ENCODE measurements at regions not wholly inside any gene's neighbourhood (a gene's known extent, or its start where the extent isn't known, plus 50 kb on each side); places are given as distances from the start of the nearest gene placed in this dataset.

DNA sequence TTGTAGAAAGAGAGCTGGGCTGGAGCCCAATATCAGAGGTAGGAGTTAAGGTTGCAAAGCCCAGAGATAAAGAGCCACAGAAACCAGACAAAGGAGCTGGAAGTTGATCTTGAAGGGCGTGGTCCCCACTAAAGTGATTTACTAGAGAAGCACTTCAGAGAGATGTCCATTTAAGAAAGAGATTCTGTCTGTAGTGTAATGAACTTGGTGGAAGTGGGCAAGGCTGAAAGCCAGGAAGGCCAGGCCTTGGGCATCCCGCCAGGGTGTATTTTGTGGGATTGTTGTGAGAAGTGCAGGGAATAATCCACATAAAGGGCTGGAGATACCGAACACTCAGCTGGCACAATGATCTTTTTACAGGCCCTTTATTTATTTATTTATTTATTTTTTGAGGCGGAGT, 1398.8 kb downstream of the TBC1D22A start:
- Histone ChIP-seq H3K9me3 (ENCODE audit: control insufficient read depth, insufficient read depth, low read depth, low read length) (no peaks in the 10 kb centered on the region), H3K36me3 (ENCODE audit: control insufficient read depth in 2 of 2, insufficient read depth in 1 of 2, low read length in 2 of 2) (no peaks in the 10 kb centered on the region), H3K27ac (ENCODE audit: extremely low read depth, low read depth, low read length) (no peak overlapping the region), H3K4me1 (ENCODE audit: control insufficient read depth, insufficient read depth, low read length) (no peaks in the 10 kb centered on the region), H3K4me3 (ENCODE audit: low read depth, low read length) (no peak overlapping the region)
- POLR2A ChIA-PET = no interaction called here
- TF ChIP-seq ZNF707 (tag by site-specific recombination; IDR thresholded peaks at IDR 0.05) (no peak), ZNF585B (tag by site-specific recombination; IDR thresholded peaks at IDR 0.05) (no peak), KLF1 (tag by site-specific recombination; IDR thresholded peaks at IDR 0.05) (peak; percentile 33), KLF7 (tag by site-specific recombination; IDR thresholded peaks at IDR 0.05; ENCODE audit: borderline replicate concordance) (no peak)
- TF ChIP-seq, protein P1, sequence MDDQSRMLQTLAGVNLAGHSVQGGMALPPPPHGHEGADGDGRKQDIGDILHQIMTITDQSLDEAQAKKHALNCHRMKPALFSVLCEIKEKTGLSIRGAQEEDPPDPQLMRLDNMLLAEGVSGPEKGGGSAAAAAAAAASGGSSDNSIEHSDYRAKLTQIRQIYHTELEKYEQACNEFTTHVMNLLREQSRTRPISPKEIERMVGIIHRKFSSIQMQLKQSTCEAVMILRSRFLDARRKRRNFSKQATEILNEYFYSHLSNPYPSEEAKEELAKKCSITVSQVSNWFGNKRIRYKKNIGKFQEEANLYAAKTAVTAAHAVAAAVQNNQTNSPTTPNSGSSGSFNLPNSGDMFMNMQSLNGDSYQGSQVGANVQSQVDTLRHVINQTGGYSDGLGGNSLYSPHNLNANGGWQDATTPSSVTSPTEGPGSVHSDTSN (CRISPR knock-in tag; IDR thresholded peaks at IDR 0.05) = no peak
- TF ChIP-seq, protein P2, sequence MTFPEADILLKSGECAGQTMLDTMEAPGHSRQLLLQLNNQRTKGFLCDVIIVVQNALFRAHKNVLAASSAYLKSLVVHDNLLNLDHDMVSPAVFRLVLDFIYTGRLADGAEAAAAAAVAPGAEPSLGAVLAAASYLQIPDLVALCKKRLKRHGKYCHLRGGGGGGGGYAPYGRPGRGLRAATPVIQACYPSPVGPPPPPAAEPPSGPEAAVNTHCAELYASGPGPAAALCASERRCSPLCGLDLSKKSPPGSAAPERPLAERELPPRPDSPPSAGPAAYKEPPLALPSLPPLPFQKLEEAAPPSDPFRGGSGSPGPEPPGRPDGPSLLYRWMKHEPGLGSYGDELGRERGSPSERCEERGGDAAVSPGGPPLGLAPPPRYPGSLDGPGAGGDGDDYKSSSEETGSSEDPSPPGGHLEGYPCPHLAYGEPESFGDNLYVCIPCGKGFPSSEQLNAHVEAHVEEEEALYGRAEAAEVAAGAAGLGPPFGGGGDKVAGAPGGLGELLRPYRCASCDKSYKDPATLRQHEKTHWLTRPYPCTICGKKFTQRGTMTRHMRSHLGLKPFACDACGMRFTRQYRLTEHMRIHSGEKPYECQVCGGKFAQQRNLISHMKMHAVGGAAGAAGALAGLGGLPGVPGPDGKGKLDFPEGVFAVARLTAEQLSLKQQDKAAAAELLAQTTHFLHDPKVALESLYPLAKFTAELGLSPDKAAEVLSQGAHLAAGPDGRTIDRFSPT (tag by site-specific recombination; IDR thresholded peaks at IDR 0.05) = no peak
- CTCF ChIA-PET = interaction anchor here (0.6 kb wide), 1 partner anchor 22 kb away, joined by 3 read pairs; no protein-coding TSS in a partner anchor

DNA sequence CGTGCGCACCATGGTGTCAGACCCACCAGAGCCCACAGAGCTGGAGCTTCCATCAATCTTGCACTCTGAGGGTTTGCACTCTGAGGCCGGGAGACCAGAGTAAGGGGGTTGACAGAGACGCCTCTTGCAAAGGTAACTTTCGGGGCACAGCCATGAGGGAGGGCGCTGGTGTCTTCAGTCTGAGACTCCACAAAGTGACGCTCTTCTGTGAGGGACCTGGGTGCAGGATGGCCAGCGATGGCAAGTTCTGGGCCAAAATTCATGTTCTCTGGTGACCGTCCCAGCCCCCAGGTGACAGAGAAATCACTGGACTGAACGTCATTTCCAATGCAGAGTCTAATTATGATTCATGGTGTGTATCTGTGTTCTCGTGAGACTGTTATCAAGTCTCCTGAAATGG, 1395.2 kb downstream of the TBC1D22A start:
- H3K4me3 ChIP-seq (ENCODE audit: low read depth, low read length) = no peak overlapping the region
- CTCF ChIA-PET = no interaction called here
- POLR2A ChIA-PET = no interaction called here
- no peak overlapping the region for H3K27ac ChIP-seq (ENCODE audit: extremely low read depth, low read depth, low read length)
- no peaks in the 10 kb centered on the region for H3K4me1 ChIP-seq (ENCODE audit: control insufficient read depth, insufficient read depth, low read length)
- no peaks in the 10 kb centered on the region for H3K36me3 ChIP-seq (ENCODE audit: control insufficient read depth in 2 of 2, insufficient read depth in 1 of 2, low read length in 2 of 2)
- no peaks in the 10 kb centered on the region for H3K9me3 ChIP-seq (ENCODE audit: control insufficient read depth, insufficient read depth, low read depth, low read length)
- no peak for TF ChIP-seq ZBTB1 (tag by site-specific recombination; IDR thresholded peaks at IDR 0.05)
- no peak for TF ChIP-seq ZNF785 (tag by site-specific recombination; IDR thresholded peaks at IDR 0.05)
- TF ChIP-seq, protein P3, sequence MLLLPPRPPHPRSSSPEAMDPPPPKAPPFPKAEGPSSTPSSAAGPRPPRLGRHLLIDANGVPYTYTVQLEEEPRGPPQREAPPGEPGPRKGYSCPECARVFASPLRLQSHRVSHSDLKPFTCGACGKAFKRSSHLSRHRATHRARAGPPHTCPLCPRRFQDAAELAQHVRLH (tag by site-specific recombination; IDR thresholded peaks at IDR 0.05) = no peak
- no peak for TF ChIP-seq ZFP37 (tag by site-specific recombination; IDR thresholded peaks at IDR 0.05)
- TF ChIP-seq WT1 (tag by site-specific recombination; IDR thresholded peaks at IDR 0.05) = no peak
- TF ChIP-seq ZNF37A (tag by site-specific recombination; IDR thresholded peaks at IDR 0.05) = no peak
- no peak for TF ChIP-seq ZNF521 (tag by site-specific recombination; IDR thresholded peaks at IDR 0.05)
- TF ChIP-seq ZNF426 (tag by site-specific recombination; IDR thresholded peaks at IDR 0.05) = no peak
- no peak for TF ChIP-seq GLIS1 (tag by site-specific recombination; IDR thresholded peaks at IDR 0.05)
- no peak for TF ChIP-seq MZF1 (tag by site-specific recombination; IDR thresholded peaks at IDR 0.05; ENCODE audit: borderline replicate concordance)
- TF ChIP-seq, protein P4, sequence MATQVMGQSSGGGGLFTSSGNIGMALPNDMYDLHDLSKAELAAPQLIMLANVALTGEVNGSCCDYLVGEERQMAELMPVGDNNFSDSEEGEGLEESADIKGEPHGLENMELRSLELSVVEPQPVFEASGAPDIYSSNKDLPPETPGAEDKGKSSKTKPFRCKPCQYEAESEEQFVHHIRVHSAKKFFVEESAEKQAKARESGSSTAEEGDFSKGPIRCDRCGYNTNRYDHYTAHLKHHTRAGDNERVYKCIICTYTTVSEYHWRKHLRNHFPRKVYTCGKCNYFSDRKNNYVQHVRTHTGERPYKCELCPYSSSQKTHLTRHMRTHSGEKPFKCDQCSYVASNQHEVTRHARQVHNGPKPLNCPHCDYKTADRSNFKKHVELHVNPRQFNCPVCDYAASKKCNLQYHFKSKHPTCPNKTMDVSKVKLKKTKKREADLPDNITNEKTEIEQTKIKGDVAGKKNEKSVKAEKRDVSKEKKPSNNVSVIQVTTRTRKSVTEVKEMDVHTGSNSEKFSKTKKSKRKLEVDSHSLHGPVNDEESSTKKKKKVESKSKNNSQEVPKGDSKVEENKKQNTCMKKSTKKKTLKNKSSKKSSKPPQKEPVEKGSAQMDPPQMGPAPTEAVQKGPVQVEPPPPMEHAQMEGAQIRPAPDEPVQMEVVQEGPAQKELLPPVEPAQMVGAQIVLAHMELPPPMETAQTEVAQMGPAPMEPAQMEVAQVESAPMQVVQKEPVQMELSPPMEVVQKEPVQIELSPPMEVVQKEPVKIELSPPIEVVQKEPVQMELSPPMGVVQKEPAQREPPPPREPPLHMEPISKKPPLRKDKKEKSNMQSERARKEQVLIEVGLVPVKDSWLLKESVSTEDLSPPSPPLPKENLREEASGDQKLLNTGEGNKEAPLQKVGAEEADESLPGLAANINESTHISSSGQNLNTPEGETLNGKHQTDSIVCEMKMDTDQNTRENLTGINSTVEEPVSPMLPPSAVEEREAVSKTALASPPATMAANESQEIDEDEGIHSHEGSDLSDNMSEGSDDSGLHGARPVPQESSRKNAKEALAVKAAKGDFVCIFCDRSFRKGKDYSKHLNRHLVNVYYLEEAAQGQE (tag by site-specific recombination; IDR thresholded peaks at IDR 0.05) = no peak
- no peak for TF ChIP-seq ZNF133 (tag by site-specific recombination; IDR thresholded peaks at IDR 0.05)
- no peak for TF ChIP-seq KLF16 (tag by site-specific recombination; IDR thresholded peaks at IDR 0.05)
- TF ChIP-seq ZNF48 (tag by site-specific recombination; IDR thresholded peaks at IDR 0.05) = no peak
